GM23338 (cell line): ENCODE measurements at regions not wholly inside any gene's neighbourhood (a gene's known extent, or its start where the extent isn't known, plus 50 kb on each side); places are given as distances from the start of the nearest gene placed in this dataset.

ENCODE experiments used
- ATAC-seq: fragments of 200-7000 bp; cut with Tn5 transposase; 3 replicates; pipeline ENCODE4 v1.9.1; 2020
- DNase-seq: peaks from one replicate; pipeline ENCODE4 v3.0.0-alpha.2; 2015; ENCODE audit warnings: low spot score
- H2AFZ ChIP-seq: fragments of 200-600 bp; sonication (generic); 2 replicates; pipeline ENCODE4 v1.8.0; 2016; ENCODE audit warnings: antibody characterized with exemption, mild to moderate bottlenecking, moderate library complexity
- H3F3A ChIP-seq: fragments of 200-600 bp; sonication (generic); replicated peaks from 2 replicates; pipeline ENCODE4 v1.8.0; 2017; ENCODE audit warnings: antibody characterized with exemption, mixed run types, low read depth
- H3K27ac ChIP-seq: fragments of 200-600 bp; sonication (generic); 2 replicates; pipeline ENCODE4 v1.6.1; 2016; ENCODE audit warnings: low read depth
- H3K27me3 ChIP-seq: fragments of 200-600 bp; sonication (generic); 2 replicates; pipeline ENCODE4 v1.8.0; 2016; ENCODE audit warnings: mild to moderate bottlenecking, mixed run types, moderate library complexity; ENCODE audit not compliant: insufficient read depth
- H3K36me3 ChIP-seq: fragments of 200-600 bp; sonication (generic); 2 replicates; pipeline ENCODE4 v1.8.0; 2016; ENCODE audit warnings: mild to moderate bottlenecking; ENCODE audit not compliant: insufficient read depth
- H3K4me1 ChIP-seq: fragments of 200-600 bp; sonication (generic); 2 replicates; pipeline ENCODE4 v1.8.0; 2016; ENCODE audit warnings: mild to moderate bottlenecking, moderate library complexity; ENCODE audit not compliant: insufficient read depth
- H3K4me2 ChIP-seq: fragments of 200-600 bp; sonication (generic); 2 replicates; pipeline ENCODE4 v1.7.1; 2017; ENCODE audit warnings: mixed run types
- H3K4me3 ChIP-seq: fragments of 200-600 bp; sonication (generic); 2 replicates; pipeline ENCODE4 v1.6.1; 2016; ENCODE audit warnings: mixed run types
- H3K79me2 ChIP-seq: fragments of 200-600 bp; sonication (generic); replicated peaks from 2 replicates; pipeline ENCODE4 v1.8.0; 2017; ENCODE audit warnings: mild to moderate bottlenecking; ENCODE audit not compliant: insufficient read depth
- H3K9me2 ChIP-seq: fragments of 200-600 bp; sonication (generic); 2 replicates; pipeline ENCODE4 v1.8.0; 2017; ENCODE audit not compliant: insufficient read depth
- H4K20me1 ChIP-seq: fragments of 200-600 bp; sonication (generic); replicated peaks from 2 replicates; pipeline ENCODE4 v1.8.0; 2017; ENCODE audit warnings: mild to moderate bottlenecking; ENCODE audit not compliant: insufficient read depth
- H3K27ac Mint-ChIP-seq: 2 replicates; pipeline ENCODE4 v1.8.0; 2020; ENCODE audit warnings: inconsistent platforms, mild to moderate bottlenecking, moderate library complexity, mixed read lengths
- H3K27me3 Mint-ChIP-seq: 3 replicates; pipeline ENCODE4 v1.8.0; 2022; ENCODE audit warnings: low read depth, mild to moderate bottlenecking, moderate library complexity, mixed read lengths, inconsistent platforms; ENCODE audit not compliant: insufficient read depth, poor library complexity
- H3K36me3 Mint-ChIP-seq: 3 replicates; pipeline ENCODE4 v1.8.0; 2021; ENCODE audit warnings: low read depth, mild to moderate bottlenecking, inconsistent platforms, moderate library complexity, mixed read lengths
- H3K4me1 Mint-ChIP-seq: 3 replicates; pipeline ENCODE4 v1.8.0; 2020; ENCODE audit warnings: mild to moderate bottlenecking, inconsistent platforms, mixed read lengths
- H3K4me3 Mint-ChIP-seq: 3 replicates; pipeline ENCODE4 v1.8.0; 2021; ENCODE audit warnings: moderate library complexity, mild to moderate bottlenecking, inconsistent platforms, mixed read lengths
- H3K9me3 Mint-ChIP-seq: 3 replicates; pipeline ENCODE4 v1.8.0; 2020; ENCODE audit warnings: moderate library complexity, mild to moderate bottlenecking, inconsistent platforms, mixed read lengths
- CREB1 ChIP-seq: fragments of 250-450 bp; sonication (Bioruptor Pico); IDR thresholded peaks from 2 replicates; pipeline ENCODE4 v1.5.0; 2020; ENCODE audit warnings: low read depth, mild to moderate bottlenecking, moderate library complexity
- CTCF ChIP-seq, 2 experiments: fragments of 200-600 bp in 1 of 2; sonication (generic) in 1 of 2; conservative IDR thresholded peaks; 2 replicates each; pipeline versions ENCODE4 v1.5.1 to v1.6.1; 2016 to 2017; ENCODE audit warnings: antibody characterized with exemption in 2 of 2, low read depth in 2 of 2, mild to moderate bottlenecking in 2 of 2, moderate library complexity in 1 of 2
- ETS1 ChIP-seq: IDR thresholded peaks from 2 replicates; pipeline ENCODE4 v1.6.1; 2016; ENCODE audit warnings: antibody characterized with exemption
- EZH2 ChIP-seq: fragments of 200-600 bp; sonication (generic); IDR thresholded peaks from one replicate; pipeline ENCODE4 v1.8.0; 2017; ENCODE audit warnings: antibody characterized with exemption, mild to moderate bottlenecking, low read depth; ENCODE audit not compliant: unreplicated experiment
- EZH2phosphoT487 ChIP-seq: fragments of 200-600 bp; sonication (generic); IDR thresholded peaks from one replicate; pipeline ENCODE4 v1.8.1; 2018; ENCODE audit warnings: antibody characterized with exemption; ENCODE audit not compliant: unreplicated experiment
- JUNB ChIP-seq: IDR thresholded peaks from one replicate; pipeline ENCODE4 v1.6.1; 2016; ENCODE audit warnings: antibody characterized with exemption; ENCODE audit not compliant: unreplicated experiment
- NANOG ChIP-seq: IDR thresholded peaks from 2 replicates; pipeline ENCODE4 v1.6.1; 2016; ENCODE audit warnings: antibody characterized with exemption, borderline replicate concordance
- POLR2AphosphoS5 ChIP-seq: IDR thresholded peaks from 2 replicates; pipeline ENCODE4 v1.6.1; 2016; ENCODE audit warnings: antibody characterized with exemption, low read depth
- REST ChIP-seq: IDR thresholded peaks from one replicate; pipeline ENCODE4 v1.6.1; 2018; ENCODE audit warnings: antibody characterized with exemption; ENCODE audit not compliant: unreplicated experiment
- STAT1 ChIP-seq: IDR thresholded peaks from one replicate; pipeline ENCODE4 v1.6.1; 2016; ENCODE audit warnings: antibody characterized with exemption; ENCODE audit not compliant: unreplicated experiment
- ZNF114 ChIP-seq: fragments of 250-450 bp; sonication (Bioruptor Pico); IDR thresholded peaks from 2 replicates; pipeline ENCODE4 v1.5.0; 2020; ENCODE audit warnings: mild to moderate bottlenecking, moderate library complexity
- ZNF331 ChIP-seq: fragments of 250-450 bp; sonication (Bioruptor Pico); IDR thresholded peaks from 2 replicates; pipeline ENCODE4 v1.5.0; 2020; ENCODE audit warnings: low read depth, mild to moderate bottlenecking, moderate library complexity
- ZNF462 ChIP-seq: fragments of 250-450 bp; sonication (Bioruptor Pico); IDR thresholded peaks from 2 replicates; pipeline ENCODE4 v1.5.0; 2020; ENCODE audit warnings: mild to moderate bottlenecking, moderate library complexity

- no peak for ATAC-seq
- TF ChIP-seq JUNB, result no peak
- no peak for TF ChIP-seq CTCF (conservative IDR thresholded peaks at IDR 0.05; ENCODE audit: low read depth in 2 of 2)
- TF ChIP-seq ZNF114, result no peak
- TF ChIP-seq NANOG, result no peak
- TF ChIP-seq ETS1, result no peak
- TF ChIP-seq STAT1, result no peak
- no peak for TF ChIP-seq ZNF331 (CRISPR knock-in tag)
- TF ChIP-seq CREB1 (CRISPR knock-in tag), result no peak
- no peak for TF ChIP-seq EZH2
- no peak for TF ChIP-seq EZH2phosphoT487
- no peak for TF ChIP-seq POLR2AphosphoS5
- no peak for TF ChIP-seq REST
- no peak for TF ChIP-seq ZNF462 (CRISPR knock-in tag)
- no peaks in the 10 kb centered on the region for H3K79me2 ChIP-seq
- no peak overlapping the region for H3K27ac Mint-ChIP-seq
- no peaks in the 10 kb centered on the region for H3K4me1 ChIP-seq
- H3K4me3 Mint-ChIP-seq, result no peak overlapping the region; the same call in 2 of the 3 replicates
- H3K36me3 Mint-ChIP-seq, result no peaks in the 10 kb centered on the region
- no peaks in the 10 kb centered on the region for H3K36me3 ChIP-seq
- H3K27me3 Mint-ChIP-seq, result peaks cover 16% of the 10 kb centered on the region
- H3F3A ChIP-seq, result no peaks in the 10 kb centered on the region
- DNase-seq, result no peak
- no peak overlapping the region for H3K27ac ChIP-seq
- H3K9me2 ChIP-seq, result no peaks in the 10 kb centered on the region
- no peaks in the 10 kb centered on the region for H4K20me1 ChIP-seq
- no peak overlapping the region for H2AFZ ChIP-seq
- H3K4me1 Mint-ChIP-seq, result peaks cover 7% of the 10 kb centered on the region; the same call in 2 of the 3 replicates
- no peak overlapping the region for H3K4me3 ChIP-seq
- no peaks in the 10 kb centered on the region for H3K27me3 ChIP-seq
- no peak overlapping the region for H3K4me2 ChIP-seq
- no peaks in the 10 kb centered on the region for H3K9me3 Mint-ChIP-seq
Observed at GRCh38 chr17:16870253-16871245, 101.4 kb downstream of the TNFRSF13B start.
